Putamen (tissue), 1 donor: ENCODE measurements at regions not wholly inside any gene's neighbourhood (a gene's known extent, or its start where the extent isn't known, plus 50 kb on each side); places are given as distances from the start of the nearest gene placed in this dataset.
"Not testable (repeated sequence)": the region's sequence is repeated elsewhere in the genome, so short reads cannot be mapped to it uniquely, and the experiment has no call there.

Source experiments
- DNase-seq: peaks from one replicate; pipeline ENCODE4 v3.0.0-alpha.2; 2016; ENCODE audit warnings: low spot score

- DNase-seq, result no peak
Observed at GRCh38 chr1:212495766-212496494, 63.2 kb downstream of the NENF start.

GRCh38 chr1:212496682-212497081 lies 64.0 kb downstream of the NENF start:
- DNase-seq, result no peak

GRCh38 chr1:212497553-212497952 lies 64.8 kb downstream of the NENF start:
- no peak for DNase-seq

- no peak for DNase-seq
Observed at GRCh38 chr1:212498283-212499040, 65.7 kb downstream of the NENF start.

- no peak for DNase-seq
Observed at GRCh38 chr1:212500351-212500750, 67.6 kb downstream of the NENF start.

GRCh38 chr1:212500983-212501382 lies 68.3 kb downstream of the NENF start:
- no peak for DNase-seq

- no peak for DNase-seq
Observed at GRCh38 chr1:212503714-212504113, 71.0 kb downstream of the NENF start.

- DNase-seq, result no peak
Observed at GRCh38 chr1:212504171-212504803, 71.6 kb downstream of the NENF start.

- no peak for DNase-seq
Observed at GRCh38 chr1:212506666-212507065, 73.9 kb downstream of the NENF start.

- no peak for DNase-seq
Observed at GRCh38 chr1:212507369-212507768, 74.6 kb downstream of the NENF start.

GRCh38 chr1:212512816-212513559 lies 80.3 kb downstream of the NENF start:
- DNase-seq, result no peak

GRCh38 chr1:212513586-212513985 lies 80.9 kb downstream of the NENF start:
- DNase-seq, result no peak

- DNase-seq, result no peak
Observed at GRCh38 chr1:212514056-212514614, 81.4 kb downstream of the NENF start.

GRCh38 chr1:212514782-212515181 lies 82.1 kb downstream of the NENF start:
- no peak for DNase-seq

GRCh38 chr1:212515329-212515760 lies 82.6 kb downstream of the NENF start:
- no peak for DNase-seq

GRCh38 chr1:212516012-212516411 lies 83.3 kb downstream of the NENF start:
- not testable (repeated sequence) for DNase-seq

GRCh38 chr1:212518188-212519054 lies 85.7 kb downstream of the NENF start:
- no peak for DNase-seq

GRCh38 chr1:212519131-212519530 lies 86.4 kb downstream of the NENF start:
- no peak for DNase-seq

- no peak for DNase-seq
Observed at GRCh38 chr1:212520299-212520698, 87.6 kb downstream of the NENF start.

GRCh38 chr1:212520746-212521145 lies 87.8 kb upstream of the ATF3 start:
- no peak for DNase-seq
